ENCODE measurements at regions not wholly inside any gene's neighbourhood (a gene's known extent, or its start where the extent isn't known, plus 50 kb on each side); places are given as distances from the start of the nearest gene placed in this dataset.

GRCh38 chr16:63806794-63807506 lies 1314.9 kb downstream of the CDH11 start:
- TF ChIP-seq FOXM1 (IDR thresholded peaks at IDR 0.05; ENCODE audit: borderline replicate concordance, low read depth), result no peak
- TF ChIP-seq MAX (IDR thresholded peaks at IDR 0.05), result no peak
- no peak for TF ChIP-seq YY1 (IDR thresholded peaks at IDR 0.05; ENCODE audit: low read depth)
- no peak for TF ChIP-seq REST (IDR thresholded peaks at IDR 0.05; ENCODE audit: low read depth)
- no peak for TF ChIP-seq EP300 (IDR thresholded peaks at IDR 0.05; ENCODE audit: borderline replicate concordance)
- no peak for TF ChIP-seq USF1 (IDR thresholded peaks at IDR 0.05)
- TF ChIP-seq NFIC (IDR thresholded peaks at IDR 0.05), result no peak
- no peak for TF ChIP-seq CEBPB (IDR thresholded peaks at IDR 0.05)
- no peak for TF ChIP-seq CREB1 (IDR thresholded peaks at IDR 0.05; ENCODE audit: low read depth)
- no peak for TF ChIP-seq RAD21 (IDR thresholded peaks at IDR 0.05; ENCODE audit: low read depth)
